GM23338 (cell line): ENCODE measurements at regions not wholly inside any gene's neighbourhood (a gene's known extent, or its start where the extent isn't known, plus 50 kb on each side); places are given as distances from the start of the nearest gene placed in this dataset.

ENCODE experiments used
- ATAC-seq: fragments of 200-7000 bp; cut with Tn5 transposase; 3 replicates; pipeline ENCODE4 v1.9.1; 2020
- DNase-seq: peaks from one replicate; pipeline ENCODE4 v3.0.0-alpha.2; 2015; ENCODE audit warnings: low spot score
- H2AFZ ChIP-seq: fragments of 200-600 bp; sonication (generic); 2 replicates; pipeline ENCODE4 v1.8.0; 2016; ENCODE audit warnings: antibody characterized with exemption, mild to moderate bottlenecking, moderate library complexity
- H3F3A ChIP-seq: fragments of 200-600 bp; sonication (generic); replicated peaks from 2 replicates; pipeline ENCODE4 v1.8.0; 2017; ENCODE audit warnings: antibody characterized with exemption, mixed run types, low read depth
- H3K27ac ChIP-seq: fragments of 200-600 bp; sonication (generic); 2 replicates; pipeline ENCODE4 v1.6.1; 2016; ENCODE audit warnings: low read depth
- H3K27me3 ChIP-seq: fragments of 200-600 bp; sonication (generic); 2 replicates; pipeline ENCODE4 v1.8.0; 2016; ENCODE audit warnings: mild to moderate bottlenecking, mixed run types, moderate library complexity; ENCODE audit not compliant: insufficient read depth
- H3K36me3 ChIP-seq: fragments of 200-600 bp; sonication (generic); 2 replicates; pipeline ENCODE4 v1.8.0; 2016; ENCODE audit warnings: mild to moderate bottlenecking; ENCODE audit not compliant: insufficient read depth
- H3K4me1 ChIP-seq: fragments of 200-600 bp; sonication (generic); 2 replicates; pipeline ENCODE4 v1.8.0; 2016; ENCODE audit warnings: mild to moderate bottlenecking, moderate library complexity; ENCODE audit not compliant: insufficient read depth
- H3K4me2 ChIP-seq: fragments of 200-600 bp; sonication (generic); 2 replicates; pipeline ENCODE4 v1.7.1; 2017; ENCODE audit warnings: mixed run types
- H3K4me3 ChIP-seq: fragments of 200-600 bp; sonication (generic); 2 replicates; pipeline ENCODE4 v1.6.1; 2016; ENCODE audit warnings: mixed run types
- H3K79me2 ChIP-seq: fragments of 200-600 bp; sonication (generic); replicated peaks from 2 replicates; pipeline ENCODE4 v1.8.0; 2017; ENCODE audit warnings: mild to moderate bottlenecking; ENCODE audit not compliant: insufficient read depth
- H3K9me2 ChIP-seq: fragments of 200-600 bp; sonication (generic); 2 replicates; pipeline ENCODE4 v1.8.0; 2017; ENCODE audit not compliant: insufficient read depth
- H4K20me1 ChIP-seq: fragments of 200-600 bp; sonication (generic); replicated peaks from 2 replicates; pipeline ENCODE4 v1.8.0; 2017; ENCODE audit warnings: mild to moderate bottlenecking; ENCODE audit not compliant: insufficient read depth
- H3K27ac Mint-ChIP-seq: 2 replicates; pipeline ENCODE4 v1.8.0; 2020; ENCODE audit warnings: inconsistent platforms, mild to moderate bottlenecking, moderate library complexity, mixed read lengths
- H3K27me3 Mint-ChIP-seq: 3 replicates; pipeline ENCODE4 v1.8.0; 2022; ENCODE audit warnings: low read depth, mild to moderate bottlenecking, moderate library complexity, mixed read lengths, inconsistent platforms; ENCODE audit not compliant: insufficient read depth, poor library complexity
- H3K36me3 Mint-ChIP-seq: 3 replicates; pipeline ENCODE4 v1.8.0; 2021; ENCODE audit warnings: low read depth, mild to moderate bottlenecking, inconsistent platforms, moderate library complexity, mixed read lengths
- H3K4me1 Mint-ChIP-seq: 3 replicates; pipeline ENCODE4 v1.8.0; 2020; ENCODE audit warnings: mild to moderate bottlenecking, inconsistent platforms, mixed read lengths
- H3K4me3 Mint-ChIP-seq: 3 replicates; pipeline ENCODE4 v1.8.0; 2021; ENCODE audit warnings: moderate library complexity, mild to moderate bottlenecking, inconsistent platforms, mixed read lengths
- H3K9me3 Mint-ChIP-seq: 3 replicates; pipeline ENCODE4 v1.8.0; 2020; ENCODE audit warnings: moderate library complexity, mild to moderate bottlenecking, inconsistent platforms, mixed read lengths
- CREB1 ChIP-seq: fragments of 250-450 bp; sonication (Bioruptor Pico); IDR thresholded peaks from 2 replicates; pipeline ENCODE4 v1.5.0; 2020; ENCODE audit warnings: low read depth, mild to moderate bottlenecking, moderate library complexity
- EZH2 ChIP-seq: fragments of 200-600 bp; sonication (generic); IDR thresholded peaks from one replicate; pipeline ENCODE4 v1.8.0; 2017; ENCODE audit warnings: antibody characterized with exemption, mild to moderate bottlenecking, low read depth; ENCODE audit not compliant: unreplicated experiment
- EZH2phosphoT487 ChIP-seq: fragments of 200-600 bp; sonication (generic); IDR thresholded peaks from one replicate; pipeline ENCODE4 v1.8.1; 2018; ENCODE audit warnings: antibody characterized with exemption; ENCODE audit not compliant: unreplicated experiment
- POLR2AphosphoS5 ChIP-seq: IDR thresholded peaks from 2 replicates; pipeline ENCODE4 v1.6.1; 2016; ENCODE audit warnings: antibody characterized with exemption, low read depth
- STAT1 ChIP-seq: IDR thresholded peaks from one replicate; pipeline ENCODE4 v1.6.1; 2016; ENCODE audit warnings: antibody characterized with exemption; ENCODE audit not compliant: unreplicated experiment
- ZNF114 ChIP-seq: fragments of 250-450 bp; sonication (Bioruptor Pico); IDR thresholded peaks from 2 replicates; pipeline ENCODE4 v1.5.0; 2020; ENCODE audit warnings: mild to moderate bottlenecking, moderate library complexity
- TF ChIP-seq, protein P1 (sequence below): fragments of 250-450 bp; sonication (Bioruptor Pico); IDR thresholded peaks from 2 replicates; pipeline ENCODE4 v1.5.0; 2020; ENCODE audit warnings: mild to moderate bottlenecking, moderate library complexity
- TF ChIP-seq, protein P2 (sequence below): IDR thresholded peaks from 2 replicates; pipeline ENCODE4 v1.6.1; 2016; ENCODE audit warnings: antibody characterized with exemption

DNA sequence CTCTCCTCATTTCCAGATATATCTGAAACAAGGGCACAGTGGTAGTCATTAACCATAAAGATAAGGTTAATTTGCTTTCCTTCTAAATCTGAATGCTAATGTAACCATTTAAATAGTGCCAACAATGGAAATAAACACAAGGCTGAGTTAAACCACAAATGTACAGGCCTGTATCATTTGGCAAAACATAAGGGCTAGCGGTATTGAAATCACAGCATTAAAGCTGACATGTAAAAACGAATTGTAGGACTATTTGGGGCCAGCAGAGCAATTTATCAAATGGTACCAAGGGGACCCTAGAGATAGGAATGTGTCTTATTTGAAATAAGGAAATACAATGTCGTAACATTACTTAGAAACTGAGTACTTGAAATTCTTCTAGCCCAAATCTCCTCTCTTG, 247.5 kb upstream of the RPS23 start (continued):
- TF ChIP-seq, protein P1, sequence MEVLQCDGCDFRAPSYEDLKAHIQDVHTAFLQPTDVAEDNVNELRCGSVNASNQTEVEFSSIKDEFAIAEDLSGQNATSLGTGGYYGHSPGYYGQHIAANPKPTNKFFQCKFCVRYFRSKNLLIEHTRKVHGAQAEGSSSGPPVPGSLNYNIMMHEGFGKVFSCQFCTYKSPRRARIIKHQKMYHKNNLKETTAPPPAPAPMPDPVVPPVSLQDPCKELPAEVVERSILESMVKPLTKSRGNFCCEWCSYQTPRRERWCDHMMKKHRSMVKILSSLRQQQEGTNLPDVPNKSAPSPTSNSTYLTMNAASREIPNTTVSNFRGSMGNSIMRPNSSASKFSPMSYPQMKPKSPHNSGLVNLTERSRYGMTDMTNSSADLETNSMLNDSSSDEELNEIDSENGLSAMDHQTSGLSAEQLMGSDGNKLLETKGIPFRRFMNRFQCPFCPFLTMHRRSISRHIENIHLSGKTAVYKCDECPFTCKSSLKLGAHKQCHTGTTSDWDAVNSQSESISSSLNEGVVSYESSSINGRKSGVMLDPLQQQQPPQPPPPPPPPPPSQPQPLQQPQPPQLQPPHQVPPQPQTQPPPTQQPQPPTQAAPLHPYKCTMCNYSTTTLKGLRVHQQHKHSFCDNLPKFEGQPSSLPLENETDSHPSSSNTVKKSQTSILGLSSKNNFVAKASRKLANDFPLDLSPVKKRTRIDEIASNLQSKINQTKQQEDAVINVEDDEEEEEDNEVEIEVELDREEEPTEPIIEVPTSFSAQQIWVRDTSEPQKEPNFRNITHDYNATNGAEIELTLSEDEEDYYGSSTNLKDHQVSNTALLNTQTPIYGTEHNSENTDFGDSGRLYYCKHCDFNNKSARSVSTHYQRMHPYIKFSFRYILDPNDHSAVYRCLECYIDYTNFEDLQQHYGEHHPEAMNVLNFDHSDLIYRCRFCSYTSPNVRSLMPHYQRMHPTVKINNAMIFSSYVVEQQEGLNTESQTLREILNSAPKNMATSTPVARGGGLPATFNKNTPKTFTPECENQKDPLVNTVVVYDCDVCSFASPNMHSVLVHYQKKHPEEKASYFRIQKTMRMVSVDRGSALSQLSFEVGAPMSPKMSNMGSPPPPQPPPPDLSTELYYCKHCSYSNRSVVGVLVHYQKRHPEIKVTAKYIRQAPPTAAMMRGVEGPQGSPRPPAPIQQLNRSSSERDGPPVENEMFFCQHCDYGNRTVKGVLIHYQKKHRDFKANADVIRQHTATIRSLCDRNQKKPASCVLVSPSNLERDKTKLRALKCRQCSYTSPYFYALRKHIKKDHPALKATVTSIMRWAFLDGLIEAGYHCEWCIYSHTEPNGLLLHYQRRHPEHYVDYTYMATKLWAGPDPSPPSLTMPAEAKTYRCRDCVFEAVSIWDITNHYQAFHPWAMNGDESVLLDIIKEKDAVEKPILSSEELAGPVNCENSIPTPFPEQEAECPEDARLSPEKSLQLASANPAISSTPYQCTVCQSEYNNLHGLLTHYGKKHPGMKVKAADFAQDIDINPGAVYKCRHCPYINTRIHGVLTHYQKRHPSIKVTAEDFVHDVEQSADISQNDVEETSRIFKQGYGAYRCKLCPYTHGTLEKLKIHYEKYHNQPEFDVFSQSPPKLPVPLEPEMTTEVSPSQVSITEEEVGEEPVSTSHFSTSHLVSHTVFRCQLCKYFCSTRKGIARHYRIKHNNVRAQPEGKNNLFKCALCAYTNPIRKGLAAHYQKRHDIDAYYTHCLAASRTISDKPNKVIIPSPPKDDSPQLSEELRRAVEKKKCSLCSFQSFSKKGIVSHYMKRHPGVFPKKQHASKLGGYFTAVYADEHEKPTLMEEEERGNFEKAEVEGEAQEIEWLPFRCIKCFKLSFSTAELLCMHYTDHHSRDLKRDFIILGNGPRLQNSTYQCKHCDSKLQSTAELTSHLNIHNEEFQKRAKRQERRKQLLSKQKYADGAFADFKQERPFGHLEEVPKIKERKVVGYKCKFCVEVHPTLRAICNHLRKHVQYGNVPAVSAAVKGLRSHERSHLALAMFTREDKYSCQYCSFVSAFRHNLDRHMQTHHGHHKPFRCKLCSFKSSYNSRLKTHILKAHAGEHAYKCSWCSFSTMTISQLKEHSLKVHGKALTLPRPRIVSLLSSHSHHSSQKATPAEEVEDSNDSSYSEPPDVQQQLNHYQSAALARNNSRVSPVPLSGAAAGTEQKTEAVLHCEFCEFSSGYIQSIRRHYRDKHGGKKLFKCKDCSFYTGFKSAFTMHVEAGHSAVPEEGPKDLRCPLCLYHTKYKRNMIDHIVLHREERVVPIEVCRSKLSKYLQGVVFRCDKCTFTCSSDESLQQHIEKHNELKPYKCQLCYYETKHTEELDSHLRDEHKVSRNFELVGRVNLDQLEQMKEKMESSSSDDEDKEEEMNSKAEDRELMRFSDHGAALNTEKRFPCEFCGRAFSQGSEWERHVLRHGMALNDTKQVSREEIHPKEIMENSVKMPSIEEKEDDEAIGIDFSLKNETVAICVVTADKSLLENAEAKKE (CRISPR knock-in tag), result no peak
- TF ChIP-seq EZH2 (no peak), ZNF114 (CRISPR knock-in tag) (no peak), EZH2phosphoT487 (no peak), STAT1 (no peak), CREB1 (CRISPR knock-in tag) (no peak), POLR2AphosphoS5 (no peak)
- TF ChIP-seq, protein P2, sequence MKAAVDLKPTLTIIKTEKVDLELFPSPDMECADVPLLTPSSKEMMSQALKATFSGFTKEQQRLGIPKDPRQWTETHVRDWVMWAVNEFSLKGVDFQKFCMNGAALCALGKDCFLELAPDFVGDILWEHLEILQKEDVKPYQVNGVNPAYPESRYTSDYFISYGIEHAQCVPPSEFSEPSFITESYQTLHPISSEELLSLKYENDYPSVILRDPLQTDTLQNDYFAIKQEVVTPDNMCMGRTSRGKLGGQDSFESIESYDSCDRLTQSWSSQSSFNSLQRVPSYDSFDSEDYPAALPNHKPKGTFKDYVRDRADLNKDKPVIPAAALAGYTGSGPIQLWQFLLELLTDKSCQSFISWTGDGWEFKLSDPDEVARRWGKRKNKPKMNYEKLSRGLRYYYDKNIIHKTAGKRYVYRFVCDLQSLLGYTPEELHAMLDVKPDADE, result no peak

DNA sequence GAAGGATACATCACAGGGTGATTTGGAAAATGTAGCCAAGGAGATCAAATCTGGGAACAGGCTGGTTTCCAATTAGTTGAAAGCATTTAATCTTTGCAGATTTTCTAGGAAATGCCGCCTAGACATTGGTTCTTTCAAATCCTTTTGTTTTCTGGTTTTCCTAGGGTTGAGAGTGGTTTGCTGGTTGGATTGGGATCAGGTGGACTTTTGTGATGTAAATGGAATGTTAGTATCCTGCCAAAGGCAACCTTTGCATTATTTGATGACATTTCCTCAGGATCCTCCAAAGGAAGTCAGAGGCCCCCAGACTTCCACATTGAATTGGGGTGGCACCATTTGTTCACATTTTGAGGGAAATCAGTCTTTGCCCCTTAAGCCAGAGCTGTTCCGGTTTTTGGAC, 245.5 kb upstream of the RPS23 start:
- H3K27me3 ChIP-seq, result no peaks in the 10 kb centered on the region
- no peak overlapping the region for H3K27ac ChIP-seq
- no peaks in the 10 kb centered on the region for H3F3A ChIP-seq
- no peaks in the 10 kb centered on the region for H3K9me3 Mint-ChIP-seq
- peaks cover 14% of the 10 kb centered on the region; the same call in 1 of the 2 replicates for H3K4me1 ChIP-seq
- DNase-seq (peak; percentile 63), ATAC-seq (peak; percentile 67)
- H4K20me1 ChIP-seq, result no peaks in the 10 kb centered on the region
- H3K9me2 ChIP-seq, result peaks cover 5% of the 10 kb centered on the region; the same call in 1 of the 2 replicates
- H3K4me2 ChIP-seq, result peak overlapping the region; percentile 1; the same call in 1 of the 2 replicates
- no peak overlapping the region for H3K4me3 Mint-ChIP-seq
- peak overlapping the region; percentile 45; the same call in 1 of the 2 replicates for H3K27ac Mint-ChIP-seq
- peaks cover 20% of the 10 kb centered on the region for H3K4me1 Mint-ChIP-seq
- H3K4me3 ChIP-seq, result no peak overlapping the region
- peaks cover 6% of the 10 kb centered on the region; the same call in 1 of the 3 replicates for H3K36me3 Mint-ChIP-seq
- no peaks in the 10 kb centered on the region for H3K36me3 ChIP-seq
- no peak overlapping the region for H2AFZ ChIP-seq
- H3K79me2 ChIP-seq, result no peaks in the 10 kb centered on the region
- no peaks in the 10 kb centered on the region for H3K27me3 Mint-ChIP-seq
- TF ChIP-seq, protein P1 (CRISPR knock-in tag), result 0 out of 2 replicates have a peak, but pooled peaks have one; percentile 4
- TF ChIP-seq STAT1, result no peak
- TF ChIP-seq EZH2phosphoT487, result no peak
- no peak for TF ChIP-seq EZH2
